Peyer's patch (tissue), 4 donors: ENCODE measurements at regions not wholly inside any gene's neighbourhood (a gene's known extent, or its start where the extent isn't known, plus 50 kb on each side); places are given as distances from the start of the nearest gene placed in this dataset.

Experiments used
- DNase-seq, 3 donors: peaks; one replicate each; pipeline ENCODE4 v3.0.0-alpha.2; 2017 to 2019
- H3K27ac ChIP-seq, 4 donors: fragments of 200-600 bp; sonication (generic); one replicate each; pipeline ENCODE4 v1.5.1; 2016 to 2019
- H3K27me3 ChIP-seq, 2 donors: fragments of 200-600 bp; sonication (generic); one replicate each; pipeline ENCODE4 v1.5.1; 2019
- H3K36me3 ChIP-seq, 3 donors: fragments of 200-600 bp; sonication (generic); one replicate each; pipeline ENCODE4 v1.5.1; 2016 to 2019
- H3K4me1 ChIP-seq, 4 donors: fragments of 200-600 bp; sonication (generic); one replicate each; pipeline ENCODE4 v1.5.1; 2016 to 2019
- H3K4me3 ChIP-seq, 4 donors: fragments of 200-600 bp; sonication (generic); 1 replicate in 3 of 4; 2 replicates in 1 of 4; pipeline ENCODE4 v1.5.1; 2016 to 2019; ENCODE audit warnings: mild to moderate bottlenecking in 1 of 4
- H3K9me3 ChIP-seq, 4 donors: fragments of 200-600 bp; sonication (generic); one replicate each; pipeline ENCODE4 v1.5.1; 2016 to 2019; ENCODE audit warnings: mild to moderate bottlenecking in 1 of 4
- POLR2A ChIP-seq, 2 donors: fragments of 450-650 bp; IDR thresholded peaks; one replicate each; pipeline ENCODE4 v1.5.1; 2017; ENCODE audit warnings: antibody characterized with exemption in 2 of 2, mild to moderate bottlenecking in 2 of 2, moderate library complexity in 2 of 2
- TF ChIP-seq, protein P1 (sequence below), 6 experiments: fragments of 450-650 bp in 4 of 6; fragments of 200-600 bp in 2 of 6; sonication (generic) in 1 of 6; IDR thresholded peaks; one replicate each; pipeline ENCODE4 v1.5.1; 2017 to 2019; ENCODE audit warnings: antibody characterized with exemption in 6 of 6, mild to moderate bottlenecking in 3 of 6, moderate library complexity in 1 of 6

- DNase-seq = no peak
- no peaks in the 10 kb centered on the region for H3K4me1 ChIP-seq
- no peaks in the 10 kb centered on the region for H3K27me3 ChIP-seq
- H3K27ac ChIP-seq = no peak overlapping the region
- H3K9me3 ChIP-seq = no peaks in the 10 kb centered on the region
- H3K4me3 ChIP-seq = no peak overlapping the region
- no peaks in the 10 kb centered on the region for H3K36me3 ChIP-seq
- TF ChIP-seq, protein P1, sequence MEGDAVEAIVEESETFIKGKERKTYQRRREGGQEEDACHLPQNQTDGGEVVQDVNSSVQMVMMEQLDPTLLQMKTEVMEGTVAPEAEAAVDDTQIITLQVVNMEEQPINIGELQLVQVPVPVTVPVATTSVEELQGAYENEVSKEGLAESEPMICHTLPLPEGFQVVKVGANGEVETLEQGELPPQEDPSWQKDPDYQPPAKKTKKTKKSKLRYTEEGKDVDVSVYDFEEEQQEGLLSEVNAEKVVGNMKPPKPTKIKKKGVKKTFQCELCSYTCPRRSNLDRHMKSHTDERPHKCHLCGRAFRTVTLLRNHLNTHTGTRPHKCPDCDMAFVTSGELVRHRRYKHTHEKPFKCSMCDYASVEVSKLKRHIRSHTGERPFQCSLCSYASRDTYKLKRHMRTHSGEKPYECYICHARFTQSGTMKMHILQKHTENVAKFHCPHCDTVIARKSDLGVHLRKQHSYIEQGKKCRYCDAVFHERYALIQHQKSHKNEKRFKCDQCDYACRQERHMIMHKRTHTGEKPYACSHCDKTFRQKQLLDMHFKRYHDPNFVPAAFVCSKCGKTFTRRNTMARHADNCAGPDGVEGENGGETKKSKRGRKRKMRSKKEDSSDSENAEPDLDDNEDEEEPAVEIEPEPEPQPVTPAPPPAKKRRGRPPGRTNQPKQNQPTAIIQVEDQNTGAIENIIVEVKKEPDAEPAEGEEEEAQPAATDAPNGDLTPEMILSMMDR (IDR thresholded peaks at IDR 0.05) = no peak
- TF ChIP-seq POLR2A (IDR thresholded peaks at IDR 0.05) = no peak
Observed at GRCh38 chr17:63311416-63311937, 134.6 kb downstream of the CYB561 start.

GRCh38 chr17:63314761-63315160, 131.3 kb downstream of the CYB561 start:
- no peaks in the 10 kb centered on the region for H3K9me3 ChIP-seq
- H3K4me1 ChIP-seq = no peaks in the 10 kb centered on the region
- H3K4me3 ChIP-seq = no peak overlapping the region
- H3K27me3 ChIP-seq = no peaks in the 10 kb centered on the region
- H3K36me3 ChIP-seq = no peaks in the 10 kb centered on the region
- no peak for TF ChIP-seq POLR2A (IDR thresholded peaks at IDR 0.05)
- TF ChIP-seq, protein P1 (IDR thresholded peaks at IDR 0.05) = peak in 1 of 6 experiments; percentile 6
- no peak overlapping the region for H3K27ac ChIP-seq
- peak in 1 of 3 donors; percentile 63 for DNase-seq

DNA sequence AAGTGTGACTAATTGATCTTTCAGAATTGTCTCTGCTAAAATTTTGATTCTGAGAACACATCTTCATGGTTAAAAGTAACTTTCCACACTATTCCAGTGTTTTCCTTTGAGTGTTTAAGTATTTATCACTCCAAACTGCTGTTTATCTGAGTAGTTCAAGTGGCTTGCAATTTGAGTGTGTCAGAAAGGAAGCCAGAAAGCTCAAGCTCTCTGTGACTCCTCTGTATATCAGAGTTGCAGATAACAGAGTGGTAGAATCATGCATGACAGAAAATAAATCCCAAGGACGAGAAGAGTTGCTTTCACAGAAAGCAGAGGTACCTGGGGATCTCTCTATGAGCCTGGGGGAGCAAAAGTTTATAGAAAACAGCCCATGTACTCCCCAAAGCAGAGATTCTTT, 130.0 kb downstream of the CYB561 start:
- Histone ChIP-seq H3K27ac (no peak overlapping the region), H3K9me3 (no peaks in the 10 kb centered on the region), H3K4me3 (no peak overlapping the region), H3K4me1 (no peaks in the 10 kb centered on the region), H3K27me3 (no peaks in the 10 kb centered on the region), H3K36me3 (no peaks in the 10 kb centered on the region)
- TF ChIP-seq, protein P1 (IDR thresholded peaks at IDR 0.05) = no peak
- no peak for TF ChIP-seq POLR2A (IDR thresholded peaks at IDR 0.05)
- DNase-seq = no peak

GRCh38 chr17:63317166-63317840, 128.8 kb downstream of the CYB561 start:
- no peak overlapping the region for H3K27ac ChIP-seq
- no peaks in the 10 kb centered on the region for H3K9me3 ChIP-seq
- no peaks in the 10 kb centered on the region for H3K27me3 ChIP-seq
- H3K4me1 ChIP-seq = no peaks in the 10 kb centered on the region
- TF ChIP-seq, protein P1 (IDR thresholded peaks at IDR 0.05) = no peak
- TF ChIP-seq POLR2A (IDR thresholded peaks at IDR 0.05) = no peak
- no peak overlapping the region for H3K4me3 ChIP-seq
- DNase-seq = no peak
- H3K36me3 ChIP-seq = no peaks in the 10 kb centered on the region

GRCh38 chr17:63325808-63326207, 120.3 kb downstream of the CYB561 start:
- H3K27me3 ChIP-seq = no peaks in the 10 kb centered on the region
- TF ChIP-seq, protein P1 (IDR thresholded peaks at IDR 0.05) = no peak
- no peak for TF ChIP-seq POLR2A (IDR thresholded peaks at IDR 0.05)
- H3K4me1 ChIP-seq = no peaks in the 10 kb centered on the region
- H3K4me3 ChIP-seq = no peak overlapping the region
- no peak overlapping the region for H3K27ac ChIP-seq
- no peak for DNase-seq
- H3K36me3 ChIP-seq = no peaks in the 10 kb centered on the region
- no peaks in the 10 kb centered on the region for H3K9me3 ChIP-seq
